GM19455 (cell line): ENCODE measurements at regions not wholly inside any gene's neighbourhood (a gene's known extent, or its start where the extent isn't known, plus 50 kb on each side); places are given as distances from the start of the nearest gene placed in this dataset.

Experiments
- ATAC-seq: cut with Tn5 transposase; IDR thresholded peaks from one replicate; pipeline ENCODE4 v1.9.1; 2021; ENCODE audit not compliant: unreplicated experiment

- ATAC-seq, result no peak
Observed at GRCh38 chr11:109791337-109791736, 301.9 kb upstream of the ZC3H12C start.

GRCh38 chr11:109794501-109794900, 298.7 kb upstream of the ZC3H12C start:
- ATAC-seq, result no peak

- no peak for ATAC-seq
Observed at GRCh38 chr11:109795234-109795633, 298.0 kb upstream of the ZC3H12C start.

GRCh38 chr11:109796253-109796652, 296.9 kb upstream of the ZC3H12C start:
- ATAC-seq, result no peak

GRCh38 chr11:109798521-109798920, 294.7 kb upstream of the ZC3H12C start:
- no peak for ATAC-seq

GRCh38 chr11:109799604-109800003, 293.6 kb upstream of the ZC3H12C start:
- ATAC-seq, result no peak

- no peak for ATAC-seq
Observed at GRCh38 chr11:109804911-109805310, 288.3 kb upstream of the ZC3H12C start.

GRCh38 chr11:109806205-109806604, 287.0 kb upstream of the ZC3H12C start:
- no peak for ATAC-seq

- ATAC-seq, result no peak
Observed at GRCh38 chr11:109808569-109808968, 284.6 kb upstream of the ZC3H12C start.

- ATAC-seq, result no peak
Observed at GRCh38 chr11:109814824-109815223, 278.4 kb upstream of the ZC3H12C start.

GRCh38 chr11:109815500-109816150, 277.6 kb upstream of the ZC3H12C start:
- no peak for ATAC-seq

- no peak for ATAC-seq
Observed at GRCh38 chr11:109818290-109818689, 274.9 kb upstream of the ZC3H12C start.

GRCh38 chr11:109819410-109819809, 273.8 kb upstream of the ZC3H12C start:
- ATAC-seq, result no peak

GRCh38 chr11:109821511-109821910, 271.7 kb upstream of the ZC3H12C start:
- no peak for ATAC-seq

GRCh38 chr11:109822436-109823102, 270.6 kb upstream of the ZC3H12C start:
- ATAC-seq, result no peak

GRCh38 chr11:109828387-109828786, 264.8 kb upstream of the ZC3H12C start:
- ATAC-seq, result no peak

- ATAC-seq, result no peak
Observed at GRCh38 chr11:109838026-109838425, 255.2 kb upstream of the ZC3H12C start.

GRCh38 chr11:109845437-109845836, 247.8 kb upstream of the ZC3H12C start:
- no peak for ATAC-seq

GRCh38 chr11:109847621-109848020, 245.6 kb upstream of the ZC3H12C start:
- ATAC-seq, result no peak

GRCh38 chr11:109849051-109849450, 244.1 kb upstream of the ZC3H12C start:
- ATAC-seq, result no peak

- no peak for ATAC-seq
Observed at GRCh38 chr11:109849946-109850345, 243.2 kb upstream of the ZC3H12C start.

GRCh38 chr11:109851780-109852390, 241.3 kb upstream of the ZC3H12C start:
- ATAC-seq, result no peak
